Type B pancreatic cell (in vitro differentiated cells): ENCODE measurements at regions not wholly inside any gene's neighbourhood (a gene's known extent, or its start where the extent isn't known, plus 50 kb on each side); places are given as distances from the start of the nearest gene placed in this dataset.

Experiments used
- DNase-seq: peaks from one replicate; pipeline ENCODE4 v3.0.0; 2021; ENCODE audit warnings: mixed read lengths; ENCODE audit not compliant: unreplicated experiment; ENCODE audit errors: extremely low spot score
- H3K27ac Mint-ChIP-seq: 2 replicates; pipeline ENCODE4 v1.8.0; 2021; ENCODE audit warnings: mild to moderate bottlenecking, mixed read lengths
- H3K27me3 Mint-ChIP-seq: 2 replicates; pipeline ENCODE4 v1.8.0; 2021; ENCODE audit warnings: mixed read lengths
- H3K36me3 Mint-ChIP-seq: 2 replicates; pipeline ENCODE4 v1.8.0; 2021; ENCODE audit warnings: mixed read lengths
- H3K4me1 Mint-ChIP-seq: one replicate; pipeline ENCODE4 v1.8.0; 2021; ENCODE audit warnings: mixed read lengths; ENCODE audit not compliant: unreplicated experiment
- H3K4me3 Mint-ChIP-seq: 2 replicates; pipeline ENCODE4 v1.8.0; 2021; ENCODE audit warnings: mild to moderate bottlenecking, mixed read lengths
- H3K9me3 Mint-ChIP-seq: 2 replicates; pipeline ENCODE4 v1.8.0; 2021; ENCODE audit warnings: mixed read lengths
- CTCF ChIP-seq: fragments of 200-600 bp; sonication (generic); conservative IDR thresholded peaks from 2 replicates; pipeline ENCODE4 v1.5.0; 2021; ENCODE audit warnings: antibody characterized with exemption, mild to moderate bottlenecking

GRCh38 chr10:124283215-124283948 is 135.3 kb downstream of the OAT start:
- DNase-seq, result no peak
- no peaks in the 10 kb centered on the region for H3K9me3 Mint-ChIP-seq
- peaks cover 4% of the 10 kb centered on the region for H3K4me1 Mint-ChIP-seq
- no peak overlapping the region for H3K27ac Mint-ChIP-seq
- peaks cover 3% of the 10 kb centered on the region for H3K27me3 Mint-ChIP-seq
- H3K4me3 Mint-ChIP-seq, result no peak overlapping the region
- TF ChIP-seq CTCF, result no peak
- H3K36me3 Mint-ChIP-seq, result no peaks in the 10 kb centered on the region

- Mint-ChIP-seq H3K4me3 (no peak overlapping the region), H3K9me3 (no peaks in the 10 kb centered on the region), H3K4me1 (peaks cover 4% of the 10 kb centered on the region), H3K36me3 (no peaks in the 10 kb centered on the region), H3K27me3 (peaks cover 3% of the 10 kb centered on the region), H3K27ac (no peak overlapping the region)
- TF ChIP-seq CTCF, result no peak
- no peak for DNase-seq
Measured at GRCh38 chr10:124282326-124282725, 136.4 kb downstream of the OAT start.

- no peak for DNase-seq
- H3K9me3 Mint-ChIP-seq, result no peaks in the 10 kb centered on the region
- no peaks in the 10 kb centered on the region for H3K27me3 Mint-ChIP-seq
- no peak for TF ChIP-seq CTCF
- no peak overlapping the region for H3K4me3 Mint-ChIP-seq
- H3K27ac Mint-ChIP-seq, result no peak overlapping the region
- H3K36me3 Mint-ChIP-seq, result no peaks in the 10 kb centered on the region
- peaks cover 4% of the 10 kb centered on the region for H3K4me1 Mint-ChIP-seq
Measured at GRCh38 chr10:124281666-124282065, 137.1 kb downstream of the OAT start.

GRCh38 chr10:124280916-124281315 is 137.8 kb downstream of the OAT start:
- TF ChIP-seq CTCF, result no peak
- H3K9me3 Mint-ChIP-seq, result no peaks in the 10 kb centered on the region
- peaks cover 4% of the 10 kb centered on the region for H3K4me1 Mint-ChIP-seq
- H3K36me3 Mint-ChIP-seq, result no peaks in the 10 kb centered on the region
- no peak for DNase-seq
- H3K27ac Mint-ChIP-seq, result no peak overlapping the region
- H3K27me3 Mint-ChIP-seq, result no peaks in the 10 kb centered on the region
- H3K4me3 Mint-ChIP-seq, result no peak overlapping the region

GRCh38 chr10:124279882-124280281 is 138.8 kb downstream of the OAT start:
- Mint-ChIP-seq H3K4me3 (no peak overlapping the region), H3K27me3 (peaks cover 5% of the 10 kb centered on the region), H3K36me3 (no peaks in the 10 kb centered on the region), H3K9me3 (no peaks in the 10 kb centered on the region), H3K4me1 (peaks cover 4% of the 10 kb centered on the region), H3K27ac (no peak overlapping the region)
- no peak for DNase-seq
- TF ChIP-seq CTCF, result no peak
